ENCODE measurements at regions not wholly inside any gene's neighbourhood (a gene's known extent, or its start where the extent isn't known, plus 50 kb on each side); places are given as distances from the start of the nearest gene placed in this dataset.
"Not testable (repeated sequence)": the region's sequence is repeated elsewhere in the genome, so short reads cannot be mapped to it uniquely, and the experiment has no call there.

- no peak overlapping the region for H3K27ac ChIP-seq
- H3K27me3 ChIP-seq: no peaks in the 10 kb centered on the region
- H3K9me3 ChIP-seq: no peaks in the 10 kb centered on the region
- no peak overlapping the region for H3K4me3 ChIP-seq
- intact Hi-C loops (cut with DNase I): no loop called here
- TF ChIP-seq POLR2AphosphoS5 (IDR thresholded peaks at IDR 0.05; ENCODE audit: insufficient read depth in 1 of 2, low read depth in 1 of 2): no peak
- no peak for TF ChIP-seq POLR2A (IDR thresholded peaks at IDR 0.05)
- TF ChIP-seq CTCF (IDR thresholded peaks at IDR 0.05): no peak
- no peaks in the 10 kb centered on the region for H3K36me3 ChIP-seq
- no peaks in the 10 kb centered on the region for H3K4me1 ChIP-seq
- DNase-seq (ENCODE audit: extremely low spot score in 2 of 2): no peak
Observed at GRCh38 chr4:26255989-26256388, 64.8 kb upstream of the RBPJ start.

- H3K27me3 ChIP-seq; intact Hi-C loops (cut with DNase I); H3K36me3 ChIP-seq; H3K4me1 ChIP-seq; H3K4me3 ChIP-seq; H3K27ac ChIP-seq; DNase-seq (ENCODE audit: extremely low spot score in 2 of 2); H3K9me3 ChIP-seq: not testable (repeated sequence)
Observed at GRCh38 chr4:26257444-26257843, 63.4 kb upstream of the RBPJ start.

GRCh38 chr4:26257850-26258249 lies 63.0 kb upstream of the RBPJ start:
- intact Hi-C loops (cut with DNase I): no loop called here

GRCh38 chr4:26260571-26260970 lies 60.2 kb upstream of the RBPJ start:
- Histone ChIP-seq H3K4me1 (no peaks in the 10 kb centered on the region), H3K27me3 (no peaks in the 10 kb centered on the region), H3K4me3 (no peak overlapping the region), H3K36me3 (no peaks in the 10 kb centered on the region), H3K27ac (no peak overlapping the region), H3K9me3 (no peaks in the 10 kb centered on the region)
- DNase-seq (ENCODE audit: extremely low spot score in 2 of 2): no peak
- intact Hi-C loops (cut with DNase I): no loop called here
- TF ChIP-seq CTCF (IDR thresholded peaks at IDR 0.05) (no peak), POLR2A (IDR thresholded peaks at IDR 0.05) (no peak)

More at GRCh38 chr4:26257850-26258249, 63.0 kb upstream of the RBPJ start:
- Histone ChIP-seq H3K9me3 (no peaks in the 10 kb centered on the region), H3K27ac (no peak overlapping the region), H3K4me1 (no peaks in the 10 kb centered on the region), H3K36me3 (no peaks in the 10 kb centered on the region), H3K4me3 (no peak overlapping the region), H3K27me3 (no peaks in the 10 kb centered on the region)
- no peak for DNase-seq (ENCODE audit: extremely low spot score in 2 of 2)
- TF ChIP-seq POLR2A (IDR thresholded peaks at IDR 0.05) (no peak), POLR2AphosphoS5 (IDR thresholded peaks at IDR 0.05; ENCODE audit: insufficient read depth in 1 of 2, low read depth in 1 of 2) (no peak), CTCF (IDR thresholded peaks at IDR 0.05) (no peak)

GRCh38 chr4:26261405-26261804 lies 59.4 kb upstream of the RBPJ start:
- Histone ChIP-seq H3K4me1 (no peaks in the 10 kb centered on the region), H3K9me3 (no peaks in the 10 kb centered on the region), H3K27ac (no peak overlapping the region), H3K27me3 (no peaks in the 10 kb centered on the region), H3K4me3 (no peak overlapping the region), H3K36me3 (no peaks in the 10 kb centered on the region)
- TF ChIP-seq POLR2AphosphoS5 (IDR thresholded peaks at IDR 0.05; ENCODE audit: insufficient read depth in 1 of 2, low read depth in 1 of 2) (no peak), POLR2A (IDR thresholded peaks at IDR 0.05) (no peak)
- intact Hi-C loops (cut with DNase I): no loop called here
- DNase-seq (ENCODE audit: extremely low spot score in 2 of 2): no peak

GRCh38 chr4:26263165-26263564 lies 57.6 kb upstream of the RBPJ start:
- Histone ChIP-seq H3K9me3 (no peaks in the 10 kb centered on the region), H3K27ac (no peak overlapping the region), H3K36me3 (no peaks in the 10 kb centered on the region), H3K27me3 (no peaks in the 10 kb centered on the region), H3K4me1 (no peaks in the 10 kb centered on the region), H3K4me3 (no peak overlapping the region)
- DNase-seq (ENCODE audit: extremely low spot score in 2 of 2): no peak
- no peak for TF ChIP-seq POLR2A (IDR thresholded peaks at IDR 0.05)
- no peak for TF ChIP-seq POLR2AphosphoS5 (IDR thresholded peaks at IDR 0.05; ENCODE audit: insufficient read depth in 1 of 2, low read depth in 1 of 2)
- TF ChIP-seq CTCF (IDR thresholded peaks at IDR 0.05): no peak
- intact Hi-C loops (cut with DNase I): no loop called here

All from vagina (tissue), 2 donors.